ENCODE measurements at regions not wholly inside any gene's neighbourhood (a gene's known extent, or its start where the extent isn't known, plus 50 kb on each side); places are given as distances from the start of the nearest gene placed in this dataset.

DNA sequence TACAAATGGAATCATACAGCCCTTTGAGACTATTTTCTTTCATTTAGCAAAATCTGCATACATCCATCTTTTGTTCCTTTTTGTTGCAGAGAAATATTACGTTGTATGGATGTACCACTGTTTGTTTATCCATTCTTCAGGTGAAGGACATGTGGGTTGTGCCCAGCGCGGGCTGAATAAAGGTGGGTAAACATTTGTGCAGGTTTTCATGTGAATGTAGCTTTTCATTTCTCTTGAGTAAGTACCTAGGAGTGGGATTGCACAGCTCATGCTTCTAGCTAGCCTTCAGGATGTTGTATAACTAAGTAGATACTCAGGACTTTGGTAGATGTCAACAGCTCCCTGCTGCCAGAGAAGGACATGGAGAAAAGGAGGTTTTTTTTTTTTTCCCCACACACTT is 50.6 kb upstream of the SPRED2 start (continued):
- no peak for TF ChIP-seq ZBTB14 (CRISPR knock-in tag; IDR thresholded peaks at IDR 0.05)
- no peak for TF ChIP-seq HCFC1 (IDR thresholded peaks at IDR 0.05; ENCODE audit: low read depth, low read length)
- TF ChIP-seq ZNF383 (CRISPR knock-in tag; IDR thresholded peaks at IDR 0.05; ENCODE audit: borderline replicate concordance), result no peak
- TF ChIP-seq PAWR (CRISPR knock-in tag; IDR thresholded peaks at IDR 0.05; ENCODE audit: borderline replicate concordance), result no peak
- no peak for TF ChIP-seq CCDC6 (CRISPR knock-in tag; IDR thresholded peaks at IDR 0.05)
- TF ChIP-seq RFX3 (CRISPR knock-in tag; IDR thresholded peaks at IDR 0.05), result no peak
- no peak for TF ChIP-seq ZNF570 (CRISPR knock-in tag; IDR thresholded peaks at IDR 0.05; ENCODE audit: borderline replicate concordance)
- no peak for TF ChIP-seq ZNF619 (CRISPR knock-in tag; IDR thresholded peaks at IDR 0.05)
- TF ChIP-seq, protein P1, sequence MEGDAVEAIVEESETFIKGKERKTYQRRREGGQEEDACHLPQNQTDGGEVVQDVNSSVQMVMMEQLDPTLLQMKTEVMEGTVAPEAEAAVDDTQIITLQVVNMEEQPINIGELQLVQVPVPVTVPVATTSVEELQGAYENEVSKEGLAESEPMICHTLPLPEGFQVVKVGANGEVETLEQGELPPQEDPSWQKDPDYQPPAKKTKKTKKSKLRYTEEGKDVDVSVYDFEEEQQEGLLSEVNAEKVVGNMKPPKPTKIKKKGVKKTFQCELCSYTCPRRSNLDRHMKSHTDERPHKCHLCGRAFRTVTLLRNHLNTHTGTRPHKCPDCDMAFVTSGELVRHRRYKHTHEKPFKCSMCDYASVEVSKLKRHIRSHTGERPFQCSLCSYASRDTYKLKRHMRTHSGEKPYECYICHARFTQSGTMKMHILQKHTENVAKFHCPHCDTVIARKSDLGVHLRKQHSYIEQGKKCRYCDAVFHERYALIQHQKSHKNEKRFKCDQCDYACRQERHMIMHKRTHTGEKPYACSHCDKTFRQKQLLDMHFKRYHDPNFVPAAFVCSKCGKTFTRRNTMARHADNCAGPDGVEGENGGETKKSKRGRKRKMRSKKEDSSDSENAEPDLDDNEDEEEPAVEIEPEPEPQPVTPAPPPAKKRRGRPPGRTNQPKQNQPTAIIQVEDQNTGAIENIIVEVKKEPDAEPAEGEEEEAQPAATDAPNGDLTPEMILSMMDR (CRISPR knock-in tag; IDR thresholded peaks at IDR 0.05), result no peak
- no peak for TF ChIP-seq ZFP41 (CRISPR knock-in tag; IDR thresholded peaks at IDR 0.05; ENCODE audit: borderline replicate concordance)
- no peak for TF ChIP-seq ZNF446 (CRISPR knock-in tag; IDR thresholded peaks at IDR 0.05)
- no peak for TF ChIP-seq ZFP82 (CRISPR knock-in tag; IDR thresholded peaks at IDR 0.05; ENCODE audit: borderline replicate concordance)
- no peak for TF ChIP-seq SP2 (CRISPR knock-in tag; IDR thresholded peaks at IDR 0.05)
- no peak for TF ChIP-seq ZNF318 (CRISPR knock-in tag; IDR thresholded peaks at IDR 0.05)
- no peak for TF ChIP-seq ZSCAN29 (CRISPR knock-in tag; conservative IDR thresholded peaks at IDR 0.05)
- TF ChIP-seq ZNF598 (CRISPR knock-in tag; IDR thresholded peaks at IDR 0.05; ENCODE audit: borderline replicate concordance), result no peak
- TF ChIP-seq ZNF512B (CRISPR knock-in tag; IDR thresholded peaks at IDR 0.05; ENCODE audit: borderline replicate concordance), result no peak
